ENCODE measurements at regions not wholly inside any gene's neighbourhood (a gene's known extent, or its start where the extent isn't known, plus 50 kb on each side); places are given as distances from the start of the nearest gene placed in this dataset.

- H3K4me3 ChIP-seq (ENCODE audit: low read depth, low read length) = no peak overlapping the region
- TF ChIP-seq CTCF (IDR thresholded peaks at IDR 0.05; ENCODE audit: borderline replicate concordance, insufficient read depth, low read depth, low read length) = no peak
These were observed 197.1 kb upstream of the TLE3 start for GRCh38 chr15:70294731-70295305.

- no peak overlapping the region for H3K4me3 ChIP-seq (ENCODE audit: low read depth, low read length)
- no peak for TF ChIP-seq CTCF (IDR thresholded peaks at IDR 0.05; ENCODE audit: borderline replicate concordance, insufficient read depth, low read depth, low read length)
These were observed 196.1 kb upstream of the TLE3 start for GRCh38 chr15:70293591-70294470.

- no peak for TF ChIP-seq CTCF (IDR thresholded peaks at IDR 0.05; ENCODE audit: borderline replicate concordance, insufficient read depth, low read depth, low read length)
- H3K4me3 ChIP-seq (ENCODE audit: low read depth, low read length) = no peak overlapping the region
These were observed 195.4 kb upstream of the TLE3 start for GRCh38 chr15:70293138-70293537.

- no peak overlapping the region for H3K4me3 ChIP-seq (ENCODE audit: low read depth, low read length)
- no peak for TF ChIP-seq CTCF (IDR thresholded peaks at IDR 0.05; ENCODE audit: borderline replicate concordance, insufficient read depth, low read depth, low read length)
These were observed 194.5 kb upstream of the TLE3 start for GRCh38 chr15:70292076-70292760.

- no peak for TF ChIP-seq CTCF (IDR thresholded peaks at IDR 0.05; ENCODE audit: borderline replicate concordance, insufficient read depth, low read depth, low read length)
- H3K4me3 ChIP-seq (ENCODE audit: low read depth, low read length) = no peak overlapping the region
These were observed 193.8 kb upstream of the TLE3 start for GRCh38 chr15:70291305-70292075.

GRCh38 chr15:70290708-70291107 lies 193.0 kb upstream of the TLE3 start:
- no peak for TF ChIP-seq CTCF (IDR thresholded peaks at IDR 0.05; ENCODE audit: borderline replicate concordance, insufficient read depth, low read depth, low read length)
- no peak overlapping the region for H3K4me3 ChIP-seq (ENCODE audit: low read depth, low read length)

Measured in GM12875 (cell line).